ENCODE measurements at regions not wholly inside any gene's neighbourhood (a gene's known extent, or its start where the extent isn't known, plus 50 kb on each side); places are given as distances from the start of the nearest gene placed in this dataset.

- TF ChIP-seq EZH2phosphoT487 (IDR thresholded peaks at IDR 0.05; ENCODE audit: insufficient read depth, low read depth) (no peak), EZH2 (IDR thresholded peaks at IDR 0.05; ENCODE audit: insufficient read depth, poor library complexity, severe bottlenecking) (no peak)
These were observed 68.2 kb upstream of the ZNF423 start for GRCh38 chr16:49924078-49924477.
